Pancreas (tissue), 10 donors: ENCODE measurements at regions not wholly inside any gene's neighbourhood (a gene's known extent, or its start where the extent isn't known, plus 50 kb on each side); places are given as distances from the start of the nearest gene placed in this dataset.

ENCODE experiments used
- ATAC-seq, 4 donors: fragments of 200-7000 bp; cut with Tn5 transposase; one replicate each; pipeline versions ENCODE4 v1.8.0 to v1.9.1; 2020; ENCODE audit warnings: mild to moderate bottlenecking in 4 of 4, moderate library complexity in 4 of 4
- DNase-seq, 6 donors: peaks; one replicate each; pipeline ENCODE4 v3.0.0-alpha.2; 2020
- FAIRE-seq: peaks from 2 replicates; lab custom pipeline; 2012; peaks lifted over from hg19 to GRCh38; lab: Jason Lieb, UNC
- H3K27ac ChIP-seq, 4 donors: fragments of 200-600 bp; sonication (generic); 1 replicate in 3 of 4; 2 replicates in 1 of 4; pipeline versions ENCODE4 v1.5.0 to v1.8.0; 2020
- H3K27me3 ChIP-seq, 4 donors: fragments of 200-600 bp; one replicate each; pipeline ENCODE4 v1.8.0; 2021
- H3K36me3 ChIP-seq, 3 donors: fragments of 200-600 bp; sonication (generic) in 1 of 3; one replicate each; pipeline versions ENCODE4 v1.5.0 to v1.8.0; 2020 to 2021
- H3K4me1 ChIP-seq, 3 donors: fragments of 200-600 bp; one replicate each; pipeline ENCODE4 v1.8.0; 2021
- H3K4me3 ChIP-seq, 4 donors: fragments of 200-600 bp; sonication (generic) in 2 of 4; one replicate each; pipeline versions ENCODE4 v1.5.0 to v1.8.0; 2020 to 2021
- H3K9me3 ChIP-seq, 4 donors: fragments of 200-600 bp; one replicate each; pipeline ENCODE4 v1.8.0; 2021
- WGBS, 2 donors: extraction: QIAGEN DNeasy Blood & Tissue Kit; methylation state at CpG; one replicate each; pipeline ENCODE4 v1.1.7; 2013; 5-methylcytosine and 5-hydroxymethylcytosine counted together
- intact Hi-C, 3 donors: fragments of 100-400 bp; cut with DNase I; formaldehyde crosslinking; loops; one replicate each; pipeline versions ENCODE4 v1.11.1 to v1.14.2; 2022
- TF ChIP-seq, protein P1 (sequence below), 4 donors: fragments of 200-600 bp; sonication (generic) in 3 of 4; IDR thresholded peaks; one replicate each; pipeline versions ENCODE4 v1.5.0 to v1.8.0; 2021; ENCODE audit warnings: antibody characterized with exemption in 4 of 4
- donor health status: healthy with polysubstance abuse.
- donor health status: DM: no; HTN: no; CAD: no; lungs with moderate emphysema.
- donor health status: DM: no; HTN: no; CAD: no.
- donor health status: control.
- donor health status: control.
- donor health status: Bipolar disorder and iron deficiency.
- donor health status: DM: yes; HTN: yes; CAD: no.
- donor health status: DM: no; HTN: no; CAD: no.
- donor health status: DM: no; HTN: no; CAD: no.
- donor health status: DM: yes; HTN: yes; CAD: no.

DNA sequence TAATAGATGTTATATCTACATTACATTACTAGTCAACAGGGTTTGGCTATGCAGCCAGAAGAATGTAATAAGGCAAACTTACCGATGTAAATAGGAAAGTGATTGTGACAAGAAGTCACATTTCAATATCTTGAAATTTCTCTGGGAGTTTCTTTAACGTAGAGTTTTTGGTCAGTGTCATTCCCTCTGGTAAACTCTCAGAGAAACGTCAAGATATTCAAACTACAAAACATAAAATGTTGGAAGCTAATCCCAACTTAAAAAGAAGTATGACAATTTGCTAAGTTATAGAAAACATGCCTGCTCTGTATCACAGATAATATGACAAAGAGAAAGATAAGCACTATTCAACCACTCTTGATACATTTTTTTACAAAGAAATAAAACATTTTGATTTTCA, 111.2 kb upstream of the PRICKLE2 start:
- Histone ChIP-seq H3K36me3 (no peaks in the 10 kb centered on the region), H3K4me1 (no peaks in the 10 kb centered on the region), H3K4me3 (no peak overlapping the region), H3K27me3 (no peaks in the 10 kb centered on the region), H3K27ac (no peak overlapping the region), H3K9me3 (no peaks in the 10 kb centered on the region)
- FAIRE-seq (no peak), ATAC-seq (no peak), DNase-seq (no peak)
- intact Hi-C loops, result no loop called here
- TF ChIP-seq, protein P1, sequence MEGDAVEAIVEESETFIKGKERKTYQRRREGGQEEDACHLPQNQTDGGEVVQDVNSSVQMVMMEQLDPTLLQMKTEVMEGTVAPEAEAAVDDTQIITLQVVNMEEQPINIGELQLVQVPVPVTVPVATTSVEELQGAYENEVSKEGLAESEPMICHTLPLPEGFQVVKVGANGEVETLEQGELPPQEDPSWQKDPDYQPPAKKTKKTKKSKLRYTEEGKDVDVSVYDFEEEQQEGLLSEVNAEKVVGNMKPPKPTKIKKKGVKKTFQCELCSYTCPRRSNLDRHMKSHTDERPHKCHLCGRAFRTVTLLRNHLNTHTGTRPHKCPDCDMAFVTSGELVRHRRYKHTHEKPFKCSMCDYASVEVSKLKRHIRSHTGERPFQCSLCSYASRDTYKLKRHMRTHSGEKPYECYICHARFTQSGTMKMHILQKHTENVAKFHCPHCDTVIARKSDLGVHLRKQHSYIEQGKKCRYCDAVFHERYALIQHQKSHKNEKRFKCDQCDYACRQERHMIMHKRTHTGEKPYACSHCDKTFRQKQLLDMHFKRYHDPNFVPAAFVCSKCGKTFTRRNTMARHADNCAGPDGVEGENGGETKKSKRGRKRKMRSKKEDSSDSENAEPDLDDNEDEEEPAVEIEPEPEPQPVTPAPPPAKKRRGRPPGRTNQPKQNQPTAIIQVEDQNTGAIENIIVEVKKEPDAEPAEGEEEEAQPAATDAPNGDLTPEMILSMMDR (IDR thresholded peaks at IDR 0.05), result no peak
- 83 to 86% methylated on average over 3 of the region's 3 CpGs for WGBS, 2 donors

DNA sequence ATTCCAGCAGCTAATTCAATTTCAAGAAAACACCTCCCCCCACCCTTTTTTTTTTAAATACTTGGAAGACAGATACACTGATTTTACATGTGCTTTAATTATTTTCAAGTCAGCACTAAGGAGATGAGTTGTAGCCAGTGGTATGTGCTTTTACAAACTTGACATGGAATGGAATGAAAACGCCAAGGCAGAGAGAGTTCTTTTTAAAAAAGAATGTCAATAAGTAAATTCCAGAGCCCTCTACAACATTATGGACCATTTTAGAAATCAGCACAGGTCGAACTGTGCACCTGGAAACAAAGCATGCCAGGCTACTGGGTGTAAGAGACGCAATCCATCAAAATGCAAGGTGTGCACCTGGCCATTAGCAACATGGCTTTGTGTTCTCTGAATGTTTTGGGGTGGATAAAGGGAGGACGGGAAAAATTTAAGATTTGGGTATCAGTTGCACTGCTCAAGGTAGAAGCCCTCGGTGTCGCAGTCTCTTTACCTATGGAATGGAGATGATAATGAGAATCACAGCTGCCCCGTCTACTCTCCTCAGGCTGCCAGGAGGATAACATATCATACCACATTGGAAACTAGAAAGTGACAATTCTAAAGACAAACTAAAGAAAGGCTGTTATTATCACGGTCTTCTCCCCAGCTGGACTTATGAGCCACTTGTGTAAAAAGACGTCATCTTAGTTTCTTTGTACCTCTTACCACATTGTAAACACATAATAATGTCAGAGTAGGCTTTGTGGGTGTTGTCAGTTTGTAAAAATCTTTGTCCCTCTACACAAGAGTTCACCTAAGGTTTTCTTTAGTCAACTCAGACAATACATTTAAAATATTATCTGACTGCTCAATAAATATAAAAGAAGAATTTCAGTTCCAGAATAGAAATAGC, 107.4 kb upstream of the PRICKLE2 start:
- Histone ChIP-seq H3K4me1 (no peaks in the 10 kb centered on the region), H3K27me3 (no peaks in the 10 kb centered on the region), H3K4me3 (no peak overlapping the region), H3K9me3 (no peaks in the 10 kb centered on the region), H3K36me3 (no peaks in the 10 kb centered on the region), H3K27ac (no peak overlapping the region)
- 91 to 92% methylated on average over 9 of the region's 9 CpGs for WGBS, 2 donors
- intact Hi-C loops, result no loop called here
- FAIRE-seq, result no peak
- TF ChIP-seq, protein P1 (IDR thresholded peaks at IDR 0.05), result no peak
- ATAC-seq, result no peak
- DNase-seq, result no peak

- Histone ChIP-seq H3K27ac (no peak overlapping the region), H3K4me3 (no peak overlapping the region), H3K9me3 (no peaks in the 10 kb centered on the region), H3K27me3 (no peaks in the 10 kb centered on the region), H3K36me3 (no peaks in the 10 kb centered on the region), H3K4me1 (no peaks in the 10 kb centered on the region)
- no peak for ATAC-seq
- no peak for FAIRE-seq
- WGBS, 2 donors, result 91 to 92% methylated on average over 12 of the region's 12 CpGs
- intact Hi-C loops, result no loop called here
- TF ChIP-seq, protein P1 (IDR thresholded peaks at IDR 0.05), result no peak
- no peak for DNase-seq
Measured at GRCh38 chr3:64331605-64332004, 106.3 kb upstream of the PRICKLE2 start.

DNA sequence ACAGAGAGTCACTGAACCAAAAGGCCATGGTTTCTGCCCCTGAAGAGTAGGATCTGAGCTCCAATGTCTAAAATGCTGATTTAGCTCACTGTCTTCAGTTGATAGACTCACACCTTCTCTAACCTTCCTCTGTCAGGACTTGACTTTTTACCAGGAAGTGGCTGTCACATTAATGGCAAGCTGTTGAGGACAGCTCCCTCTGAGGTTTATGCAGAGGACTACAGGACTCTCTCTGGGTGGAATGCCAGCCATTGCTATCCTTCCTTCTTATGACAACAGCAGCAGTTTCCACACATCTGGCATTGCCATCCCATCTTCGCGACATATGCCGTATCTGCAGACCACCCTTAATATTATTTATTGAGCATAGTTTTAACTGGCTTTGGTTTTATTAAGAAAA, 103.8 kb upstream of the PRICKLE2 start:
- TF ChIP-seq, protein P1 (IDR thresholded peaks at IDR 0.05), result no peak
- FAIRE-seq (no peak), ATAC-seq (peak in 1 of 4 donors; percentile 19)

More for the DNA sequence above, 103.8 kb upstream of the PRICKLE2 start:
- Histone ChIP-seq H3K9me3 (no peaks in the 10 kb centered on the region), H3K27me3 (no peaks in the 10 kb centered on the region), H3K4me1 (no peaks in the 10 kb centered on the region), H3K36me3 (no peaks in the 10 kb centered on the region), H3K4me3 (no peak overlapping the region), H3K27ac (no peak overlapping the region)
- 98% methylated on average over 3 of the region's 3 CpGs for WGBS, 2 donors
- DNase-seq, result no peak
- intact Hi-C loops, result no loop called here
